ENCODE measurements at regions not wholly inside any gene's neighbourhood (a gene's known extent, or its start where the extent isn't known, plus 50 kb on each side); places are given as distances from the start of the nearest gene placed in this dataset.

DNA sequence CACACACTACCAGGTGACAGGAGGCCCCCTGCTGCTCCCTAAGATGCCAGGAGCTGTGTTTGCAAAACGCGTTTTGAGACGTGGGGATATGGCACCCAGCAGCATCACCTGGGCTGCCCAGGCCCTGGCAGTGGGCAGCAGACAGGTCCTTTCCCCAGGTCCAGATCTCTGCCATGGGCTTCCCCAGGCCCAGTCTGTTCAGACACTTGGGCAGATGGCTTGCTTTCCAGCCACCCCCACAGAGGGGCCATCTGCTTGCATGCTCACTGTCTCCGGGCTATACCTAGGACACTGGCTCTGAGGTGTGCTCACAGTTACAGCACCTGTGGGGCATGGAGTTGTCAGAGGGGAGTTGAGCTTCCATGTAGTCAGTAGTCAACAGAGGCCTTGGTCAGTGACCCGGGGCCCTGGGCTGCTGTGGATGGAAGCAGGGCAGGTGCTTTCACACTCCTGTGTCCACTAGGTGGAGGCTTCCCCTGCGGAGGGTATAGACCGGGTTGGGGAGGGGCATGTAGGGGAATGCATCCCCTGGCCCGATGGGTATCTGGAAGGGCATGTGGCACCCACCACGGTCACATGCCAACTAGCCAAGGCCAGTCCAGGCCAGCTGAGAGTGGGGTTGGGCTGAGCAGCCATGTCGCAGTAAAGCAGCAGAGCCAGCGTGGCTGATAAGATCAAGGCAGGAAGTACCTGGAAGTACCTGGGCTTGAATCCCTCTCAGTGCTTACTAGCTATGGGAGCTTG lies 185.4 kb upstream of the SLC24A3 start (continued):
- TF ChIP-seq, protein P1, sequence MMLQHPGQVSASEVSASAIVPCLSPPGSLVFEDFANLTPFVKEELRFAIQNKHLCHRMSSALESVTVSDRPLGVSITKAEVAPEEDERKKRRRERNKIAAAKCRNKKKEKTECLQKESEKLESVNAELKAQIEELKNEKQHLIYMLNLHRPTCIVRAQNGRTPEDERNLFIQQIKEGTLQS (IDR thresholded peaks at IDR 0.05; ENCODE audit: insufficient read depth, low read depth, low read length), result no peak
- TF ChIP-seq BCL11A (IDR thresholded peaks at IDR 0.05; ENCODE audit: low read depth in 2 of 2, low read length in 2 of 2) (no peak), TCF12 (IDR thresholded peaks at IDR 0.05; ENCODE audit: low read depth, low read length) (no peak)
- TF ChIP-seq, protein P2, sequence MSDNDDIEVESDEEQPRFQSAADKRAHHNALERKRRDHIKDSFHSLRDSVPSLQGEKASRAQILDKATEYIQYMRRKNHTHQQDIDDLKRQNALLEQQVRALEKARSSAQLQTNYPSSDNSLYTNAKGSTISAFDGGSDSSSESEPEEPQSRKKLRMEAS (IDR thresholded peaks at IDR 0.05), result 0 out of 2 replicates have a peak, but pooled peaks have one; percentile 44

Data from H1 (cell line).